ENCODE measurements at regions not wholly inside any gene's neighbourhood (a gene's known extent, or its start where the extent isn't known, plus 50 kb on each side); places are given as distances from the start of the nearest gene placed in this dataset.

DNA sequence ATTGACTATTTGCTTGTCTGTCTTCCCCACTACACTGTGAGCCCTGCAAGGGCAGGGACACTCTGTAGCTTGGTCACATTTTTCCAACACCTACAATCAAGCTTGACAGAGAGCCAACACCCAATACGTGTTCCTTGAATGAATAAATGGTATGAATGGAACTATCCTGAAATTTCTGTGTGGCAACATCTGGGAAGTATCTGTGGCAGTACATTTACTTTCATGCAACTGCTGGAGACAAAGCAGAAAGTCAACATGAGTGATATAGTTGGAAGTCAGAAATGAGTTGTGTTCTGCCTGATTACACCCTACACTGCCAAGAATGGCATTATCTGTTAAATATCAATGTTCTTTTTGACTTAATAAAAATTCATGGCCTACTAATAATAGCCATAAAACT is 343.5 kb upstream of the F9 start:
- no peak for TF ChIP-seq POLR2A (IDR thresholded peaks at IDR 0.05)
- TF ChIP-seq, protein P1, sequence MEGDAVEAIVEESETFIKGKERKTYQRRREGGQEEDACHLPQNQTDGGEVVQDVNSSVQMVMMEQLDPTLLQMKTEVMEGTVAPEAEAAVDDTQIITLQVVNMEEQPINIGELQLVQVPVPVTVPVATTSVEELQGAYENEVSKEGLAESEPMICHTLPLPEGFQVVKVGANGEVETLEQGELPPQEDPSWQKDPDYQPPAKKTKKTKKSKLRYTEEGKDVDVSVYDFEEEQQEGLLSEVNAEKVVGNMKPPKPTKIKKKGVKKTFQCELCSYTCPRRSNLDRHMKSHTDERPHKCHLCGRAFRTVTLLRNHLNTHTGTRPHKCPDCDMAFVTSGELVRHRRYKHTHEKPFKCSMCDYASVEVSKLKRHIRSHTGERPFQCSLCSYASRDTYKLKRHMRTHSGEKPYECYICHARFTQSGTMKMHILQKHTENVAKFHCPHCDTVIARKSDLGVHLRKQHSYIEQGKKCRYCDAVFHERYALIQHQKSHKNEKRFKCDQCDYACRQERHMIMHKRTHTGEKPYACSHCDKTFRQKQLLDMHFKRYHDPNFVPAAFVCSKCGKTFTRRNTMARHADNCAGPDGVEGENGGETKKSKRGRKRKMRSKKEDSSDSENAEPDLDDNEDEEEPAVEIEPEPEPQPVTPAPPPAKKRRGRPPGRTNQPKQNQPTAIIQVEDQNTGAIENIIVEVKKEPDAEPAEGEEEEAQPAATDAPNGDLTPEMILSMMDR (IDR thresholded peaks at IDR 0.05): no peak
